PC-9 (cell line): ENCODE measurements at regions not wholly inside any gene's neighbourhood (a gene's known extent, or its start where the extent isn't known, plus 50 kb on each side); places are given as distances from the start of the nearest gene placed in this dataset.
"Not testable (repeated sequence)": the region's sequence is repeated elsewhere in the genome, so short reads cannot be mapped to it uniquely, and the experiment has no call there.

Experiments
- CTCF ChIP-seq: fragments of 200-600 bp; sonication (generic); conservative IDR thresholded peaks from 2 replicates; pipeline ENCODE4 v1.6.1; 2017; ENCODE audit warnings: mixed run types, antibody characterized with exemption, mild to moderate bottlenecking, moderate library complexity
- EZH2 ChIP-seq: fragments of 200-600 bp; sonication (generic); IDR thresholded peaks from 2 replicates; pipeline ENCODE4 v1.8.0; 2017; ENCODE audit warnings: antibody characterized with exemption, low read depth

GRCh38 chr1:82354546-82354945 lies 553.8 kb downstream of the ADGRL2 start:
- not testable (repeated sequence) for TF ChIP-seq EZH2, CTCF
